Stimulated activated CD4-positive, alpha-beta T cell treated with anti-CD3 and anti-CD28 coated beads, Interleukin-2, amount 100 ng/mL, for 4 hours (primary cell): ENCODE measurements at regions not wholly inside any gene's neighbourhood (a gene's known extent, or its start where the extent isn't known, plus 50 kb on each side); places are given as distances from the start of the nearest gene placed in this dataset.
"Not testable (repeated sequence)": the region's sequence is repeated elsewhere in the genome, so short reads cannot be mapped to it uniquely, and the experiment has no call there.

Source experiments
- DNase-seq: peaks from one replicate; pipeline ENCODE4 v3.0.0-alpha.2; 2020; ENCODE audit warnings: low read depth

DNA sequence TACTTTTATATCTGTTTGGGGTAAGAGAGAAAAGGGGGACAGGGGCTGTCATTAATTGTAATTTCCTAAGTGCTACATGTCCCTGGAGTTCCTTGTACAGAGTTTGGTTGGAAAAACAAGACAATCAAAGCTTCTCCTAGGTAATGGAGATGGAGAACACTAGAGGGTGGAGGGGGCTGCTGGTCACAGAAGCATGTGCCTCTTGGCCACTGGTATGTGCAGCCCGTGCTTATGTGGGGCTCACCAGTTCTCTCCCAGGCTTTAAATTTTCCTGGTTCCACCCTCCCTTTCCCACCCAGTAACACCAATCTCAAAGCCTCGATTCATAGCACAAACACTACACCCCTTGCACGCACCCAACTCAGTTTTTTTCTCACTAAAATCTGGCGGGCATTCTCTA, 165.6 kb downstream of the SAMD5 start:
- DNase-seq: no peak

GRCh38 chr6:147674794-147675193, 166.3 kb downstream of the SAMD5 start:
- no peak for DNase-seq

- no peak for DNase-seq
These were observed 166.8 kb downstream of the SAMD5 start for GRCh38 chr6:147675281-147675680.

- DNase-seq: no peak
These were observed 168.2 kb downstream of the SAMD5 start for GRCh38 chr6:147676495-147677199.

GRCh38 chr6:147677647-147678046, 169.2 kb downstream of the SAMD5 start:
- DNase-seq: no peak

GRCh38 chr6:147678253-147678652, 169.8 kb downstream of the SAMD5 start:
- no peak for DNase-seq

DNA sequence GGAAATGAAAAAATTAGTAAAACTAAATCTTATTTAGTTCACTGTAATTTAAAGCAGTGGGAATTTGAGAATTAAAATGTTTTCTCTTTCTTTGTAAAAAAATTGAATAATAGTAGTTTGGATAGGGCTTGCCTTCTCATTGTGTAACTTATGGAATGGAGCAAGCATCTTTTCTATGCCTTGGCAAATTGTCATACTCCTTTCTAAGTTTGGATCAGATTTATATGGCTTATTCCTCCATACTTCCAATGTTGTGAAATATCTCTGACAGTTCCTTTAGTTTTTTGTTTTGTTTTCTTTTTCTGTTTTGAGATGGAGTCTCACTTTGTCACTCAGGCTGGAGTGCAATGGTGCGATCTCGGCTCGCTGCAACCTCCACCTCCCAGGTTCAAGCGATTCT, 176.4 kb downstream of the SAMD5 start:
- no peak for DNase-seq

GRCh38 chr6:147689398-147689797, 180.9 kb downstream of the SAMD5 start:
- no peak for DNase-seq

DNA sequence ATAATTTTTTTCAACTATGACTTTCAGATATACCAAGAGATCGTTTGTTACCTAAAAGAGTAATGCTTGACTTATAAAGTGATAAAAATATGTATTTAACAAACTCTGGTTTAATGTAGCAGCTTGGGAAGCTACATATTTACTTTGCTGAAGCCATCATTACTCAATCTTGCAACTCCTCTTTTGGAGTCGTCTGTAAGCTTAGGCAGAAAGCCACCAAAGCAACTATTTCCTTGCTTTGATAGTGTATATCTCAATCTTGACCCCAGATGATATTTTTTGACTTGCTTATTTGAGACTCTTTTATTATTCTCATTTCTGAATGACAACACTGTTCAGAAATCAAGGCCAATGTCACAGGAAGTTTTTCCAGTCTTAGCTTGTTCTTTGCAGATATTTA, 183.0 kb downstream of the SAMD5 start:
- DNase-seq: no peak

- no peak for DNase-seq
These were observed 184.7 kb downstream of the SAMD5 start for GRCh38 chr6:147693181-147693580.

DNA sequence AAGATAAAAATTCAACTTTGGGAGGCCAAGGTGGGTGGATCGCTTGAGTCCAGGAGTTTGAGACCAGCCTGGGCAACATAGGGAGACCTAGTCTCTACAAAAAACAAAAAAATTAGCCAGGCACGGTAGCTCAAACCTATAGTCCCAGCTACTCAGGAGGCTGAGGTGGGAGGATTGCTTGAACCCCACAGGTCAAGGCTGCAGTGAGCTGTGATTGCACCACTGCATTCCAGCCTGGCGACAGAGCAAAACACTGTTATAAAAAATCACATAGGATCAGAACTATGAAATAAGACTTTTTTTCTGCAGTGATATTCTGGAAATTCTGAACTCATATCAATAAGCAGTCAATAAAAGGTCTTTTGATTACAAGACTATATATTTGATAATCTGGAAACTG, 186.1 kb downstream of the SAMD5 start:
- DNase-seq: not testable (repeated sequence)

- no peak for DNase-seq
These were observed 187.3 kb downstream of the SAMD5 start for GRCh38 chr6:147695819-147696218.

GRCh38 chr6:147699140-147699539, 190.7 kb downstream of the SAMD5 start:
- no peak for DNase-seq

- DNase-seq: no peak
These were observed 191.1 kb downstream of the SAMD5 start for GRCh38 chr6:147699637-147700036.

DNA sequence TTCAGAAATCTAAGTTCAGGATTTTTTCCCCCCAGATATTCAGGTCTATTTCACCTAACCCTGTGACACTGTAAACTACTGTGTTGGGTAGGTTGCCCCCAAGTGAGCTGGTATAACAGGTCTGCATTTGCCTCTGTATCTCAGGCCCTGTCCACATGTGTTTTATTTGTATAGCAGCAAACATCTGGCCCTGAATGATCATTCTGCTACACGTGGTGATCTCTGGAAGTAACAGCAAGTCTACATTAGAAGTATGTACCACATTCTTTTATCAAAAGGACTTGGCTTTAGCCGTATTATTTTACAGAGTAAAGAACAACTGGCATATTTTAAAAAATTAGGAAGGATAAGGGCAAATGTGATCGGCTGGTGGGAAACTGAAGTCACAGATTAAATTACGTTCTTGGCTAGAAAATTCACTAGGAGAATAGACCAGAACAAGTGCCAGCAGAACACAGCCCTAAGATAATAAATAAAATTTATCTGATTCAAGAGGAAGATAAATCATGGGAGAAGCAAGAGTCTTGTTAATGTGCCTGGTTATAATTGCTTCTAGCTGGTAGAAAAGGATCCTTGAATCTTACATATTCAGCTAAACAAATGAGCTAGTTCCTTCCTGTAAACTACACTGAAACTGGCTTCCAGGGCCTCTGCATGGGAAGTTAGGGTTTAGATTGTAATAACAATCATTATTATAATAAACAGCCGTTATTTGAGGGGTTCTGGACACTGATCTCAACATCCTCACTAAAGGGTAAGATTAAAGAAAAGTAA, 192.1 kb downstream of the SAMD5 start:
- DNase-seq: no peak

- DNase-seq: no peak
These were observed 196.2 kb downstream of the SAMD5 start for GRCh38 chr6:147704691-147705090.

- DNase-seq: no peak
These were observed 199.0 kb downstream of the SAMD5 start for GRCh38 chr6:147707524-147707923.

- DNase-seq: no peak
These were observed 199.7 kb downstream of the SAMD5 start for GRCh38 chr6:147708170-147708569.

GRCh38 chr6:147709396-147710272, 201.1 kb downstream of the SAMD5 start:
- no peak for DNase-seq

- no peak for DNase-seq
These were observed 202.4 kb downstream of the SAMD5 start for GRCh38 chr6:147710890-147711289.

DNA sequence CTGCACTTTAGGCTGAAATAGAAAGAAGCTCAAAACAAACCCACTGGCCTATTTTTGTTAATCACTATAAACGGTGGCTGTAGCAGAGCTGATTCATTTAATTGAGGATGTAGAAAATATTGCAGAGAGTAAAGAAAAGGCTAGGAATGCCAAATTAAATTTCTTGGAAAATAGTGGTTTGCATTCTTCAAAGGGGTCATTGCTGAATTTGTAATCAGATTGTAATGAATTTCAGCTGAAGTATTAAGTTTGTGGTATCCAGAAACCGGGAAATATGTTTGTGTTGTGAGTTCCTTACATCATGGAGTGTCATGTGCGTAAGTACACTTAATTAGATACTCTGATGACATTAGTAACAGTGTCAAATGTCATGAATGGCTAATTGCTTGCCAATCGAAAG, 203.0 kb downstream of the SAMD5 start:
- no peak for DNase-seq

DNA sequence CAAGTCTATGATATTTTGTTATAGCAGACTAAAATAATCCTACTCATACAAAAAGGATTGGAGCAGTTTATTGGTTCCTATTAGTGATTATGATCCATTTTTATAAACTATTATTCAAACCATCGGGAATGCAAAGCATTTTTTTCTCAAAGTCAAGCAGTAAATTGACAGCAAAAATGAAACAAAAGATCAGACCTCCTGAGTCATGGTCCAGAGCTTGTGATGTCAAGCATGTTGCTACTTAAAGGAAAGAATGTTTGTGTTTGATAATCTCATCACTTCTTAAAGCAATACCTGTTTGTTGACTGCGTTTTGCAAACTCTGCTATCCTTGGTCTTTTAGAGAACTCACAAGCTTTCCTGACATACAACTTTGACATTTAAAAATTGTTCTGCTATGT, 204.4 kb downstream of the SAMD5 start:
- no peak for DNase-seq

DNA sequence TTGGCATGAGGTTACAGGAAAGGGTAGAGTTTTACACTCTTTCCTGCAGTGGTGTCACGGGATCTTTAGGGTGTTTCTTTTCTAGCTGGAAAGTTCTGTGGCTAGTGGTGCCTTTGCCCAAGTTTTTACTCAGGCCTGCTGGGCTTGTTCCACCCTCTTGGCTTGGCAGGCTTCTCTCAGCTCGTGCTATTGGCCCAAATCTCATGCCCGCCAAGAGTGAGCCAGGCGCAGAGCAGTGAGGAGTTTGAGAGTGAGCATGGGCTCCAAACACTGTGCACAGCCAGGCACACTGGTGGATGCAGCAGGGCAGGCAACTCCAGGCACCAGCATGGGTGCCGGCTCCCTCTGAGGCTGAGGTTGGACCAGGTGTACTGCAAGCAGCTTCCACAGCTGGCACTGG, 206.5 kb downstream of the SAMD5 start:
- no peak for DNase-seq
